K562 (cell line): ENCODE measurements at regions not wholly inside any gene's neighbourhood (a gene's known extent, or its start where the extent isn't known, plus 50 kb on each side); places are given as distances from the start of the nearest gene placed in this dataset.

ENCODE experiments used
- ATAC-seq: fragments of 200-7000 bp; cut with Tn5 transposase; 3 replicates; pipeline ENCODE4 v1.9.1; 2020; ENCODE audit warnings: moderate library complexity
- BruUV-seq: library from RNA; stranded (reverse); fragments of 400-500 nt; replicated peaks from 2 replicates; lab custom pipeline; 2021; lab: Mats Ljungman, UMichigan
- CTCF ChIA-PET: fragments of 300-600 bp; formaldehyde crosslinking; extraction: SDS; loops from one replicate; lab custom pipeline; 2021; ENCODE audit warnings: low intra/inter-chr PET ratio; lab: Yijun Ruan, JAX
- POLR2A ChIA-PET: fragments of 300-600, 350-650 bp; sonication (Branson Sonifier 250); formaldehyde crosslinking; extraction: SDS; loops from one replicate; lab custom pipeline; 2021; ENCODE audit warnings: antibody characterized with exemption, inconsistent platforms; lab: Yijun Ruan, JAX
- DNase-seq, 4 experiments: peaks; one replicate each; pipeline versions ENCODE4 v3.0.0 to v3.0.0-alpha.2; 2011 to 2018; ENCODE audit warnings: low spot score in 3 of 4, mixed read lengths in 3 of 4; ENCODE audit errors: extremely low read depth in 1 of 4
- FAIRE-seq: peaks from 2 replicates; lab custom pipeline; 2011; peaks lifted over from hg19 to GRCh38; lab: Jason Lieb, UNC
- H2AFZ ChIP-seq: 2 replicates; pipeline ENCODE4 v1.6.0; 2011; ENCODE audit warnings: low read depth, low read length, control low read depth, inconsistent platforms
- H3K27ac ChIP-seq: fragments of 200-600 bp; 3 replicates; pipeline ENCODE4 v1.8.0; 2011; ENCODE audit warnings: low read depth, mild to moderate bottlenecking, control low read depth, inconsistent platforms, low read length, moderate library complexity, mixed read lengths; ENCODE audit errors: extremely low read depth
- H3K27me3 ChIP-seq, 2 experiments: fragments of 300-600 bp in 1 of 2; 2 replicates in 1 of 2; 3 replicates in 1 of 2; pipeline versions ENCODE4 v1.6.0 to v1.8.0; 2011; ENCODE audit warnings: inconsistent platforms in 2 of 2, low read length in 2 of 2, mild to moderate bottlenecking in 1 of 2, mixed read lengths in 1 of 2, moderate library complexity in 1 of 2; ENCODE audit not compliant: control insufficient read depth in 2 of 2, insufficient read depth in 2 of 2
- H3K36me3 ChIP-seq: fragments of 300-600 bp; 3 replicates; pipeline ENCODE4 v1.8.0; 2011; ENCODE audit warnings: mild to moderate bottlenecking, low read length, inconsistent platforms; ENCODE audit not compliant: control insufficient read depth, insufficient read depth
- H3K4me1 ChIP-seq, 2 experiments: fragments of 200-600 bp in 1 of 2; replicated peaks in 1 of 2; 2 replicates in 1 of 2; 3 replicates in 1 of 2; pipeline versions ENCODE4 v1.5.1 to v1.8.0; 2011; ENCODE audit warnings: inconsistent platforms in 2 of 2, low read length in 2 of 2, mild to moderate bottlenecking in 1 of 2, mixed read lengths in 1 of 2, moderate library complexity in 1 of 2; ENCODE audit not compliant: control insufficient read depth in 2 of 2, insufficient read depth in 2 of 2
- H3K4me2 ChIP-seq: 2 replicates; pipeline ENCODE4 v1.6.1; 2011; ENCODE audit warnings: low read length, control low read depth, inconsistent platforms, mixed read lengths; ENCODE audit not compliant: insufficient read depth
- H3K4me3 ChIP-seq: fragments of 200-600 bp; sonication (generic), shearing (Covaris generic); 2 replicates; pipeline ENCODE4 v1.5.1; 2016; ENCODE audit warnings: control low read depth, inconsistent platforms
- H3K79me2 ChIP-seq: fragments of 200-600 bp; 3 replicates; pipeline ENCODE4 v1.8.0; 2011; ENCODE audit warnings: low read length, inconsistent platforms; ENCODE audit not compliant: control insufficient read depth, insufficient read depth
- H3K9ac ChIP-seq, 2 experiments: 2 replicates each; pipeline versions ENCODE4 v1.6.0 to v1.6.1; 2011; ENCODE audit warnings: low read depth in 2 of 2, low read length in 2 of 2, control low read depth in 1 of 2, inconsistent platforms in 1 of 2, mild to moderate bottlenecking in 1 of 2, mixed read lengths in 1 of 2; ENCODE audit not compliant: insufficient read depth in 1 of 2
- H3K9me1 ChIP-seq: one replicate; pipeline ENCODE4 v1.6.0; 2011; ENCODE audit warnings: inconsistent platforms, mild to moderate bottlenecking, low read length, moderate library complexity; ENCODE audit not compliant: control insufficient read depth, insufficient read depth
- H3K9me3 ChIP-seq: replicated peaks from 2 replicates; pipeline ENCODE4 v1.5.1; 2011; ENCODE audit warnings: low read depth, low read length, inconsistent platforms; ENCODE audit not compliant: control insufficient read depth, insufficient read depth
- H4K20me1 ChIP-seq: replicated peaks from 2 replicates; pipeline ENCODE4 v1.6.1; 2011; ENCODE audit warnings: low read length, inconsistent platforms, mixed read lengths; ENCODE audit not compliant: control insufficient read depth, insufficient read depth
- BDP1 ChIP-seq: IDR thresholded peaks from 3 replicates; pipeline ENCODE4 v1.6.1; 2011; ENCODE audit not compliant: insufficient read length, insufficient read depth
- BRD9 ChIP-seq: fragments of 450-650 bp; IDR thresholded peaks from 2 replicates; pipeline ENCODE4 v1.6.1; 2018; ENCODE audit warnings: low read depth; ENCODE audit not compliant: partially characterized antibody
- FOXK2 ChIP-seq, 2 experiments: fragments of 450-650 bp; IDR thresholded peaks in 1 of 2; conservative IDR thresholded peaks in 1 of 2; 2 replicates each; pipeline ENCODE4 v1.6.1; 2016; ENCODE audit warnings: low read depth in 2 of 2, mild to moderate bottlenecking in 1 of 2
- FUS ChIP-seq: fragments of 200-400 bp; formaldehyde crosslinking; optimal IDR thresholded peaks from 2 replicates; pipeline ENCODE3; 2017; ENCODE audit warnings: low read depth, low read length
- NFE2 ChIP-seq: IDR thresholded peaks from 2 replicates; pipeline ENCODE4 v1.6.1; 2014; ENCODE audit warnings: antibody characterized with exemption, low read depth
- NR3C1 ChIP-seq: sonication (generic); formaldehyde crosslinking; IDR thresholded peaks from 2 replicates; pipeline ENCODE4 v1.8.1; 2022; ENCODE audit warnings: missing genetic modification reagents
- NUFIP1 ChIP-seq: fragments of 450-650 bp; IDR thresholded peaks from 2 replicates; pipeline ENCODE4 v1.6.1; 2018; ENCODE audit not compliant: partially characterized antibody
- RBM17 ChIP-seq: fragments of 200-400 bp; formaldehyde crosslinking; IDR thresholded peaks from 2 replicates; pipeline ENCODE4 v1.6.1; 2017; ENCODE audit warnings: low read depth, mild to moderate bottlenecking, low read length, borderline replicate concordance
- SAFB2 ChIP-seq: fragments of 200-400 bp; formaldehyde crosslinking; IDR thresholded peaks from 2 replicates; pipeline ENCODE4 v1.6.1; 2018; ENCODE audit warnings: borderline replicate concordance, low read length, low read depth, moderate library complexity; ENCODE audit not compliant: severe bottlenecking
- SMAD1 ChIP-seq: fragments of 150-350 bp; IDR thresholded peaks from 2 replicates; pipeline ENCODE4 v1.6.1; 2014; ENCODE audit warnings: low read length, low read depth; ENCODE audit not compliant: partially characterized antibody
- SMC3 ChIP-seq: conservative IDR thresholded peaks from 2 replicates; pipeline ENCODE4 v1.6.1; 2011; ENCODE audit warnings: low read depth, low read length, improper control_type of control experiment; ENCODE audit not compliant: insufficient read depth
- ZFPM2 ChIP-seq: fragments of 250-450 bp; sonication (Bioruptor Pico); IDR thresholded peaks from 2 replicates; pipeline ENCODE4 v1.5.1; 2022; ENCODE audit warnings: mild to moderate bottlenecking
- in situ Hi-C: fragments of 300-500 bp; cut with MboI; formaldehyde crosslinking; loops from 4 replicates; pipeline ENCODE4 v1.15.0; 2018; ENCODE audit warnings: inconsistent platforms, mixed read lengths
- intact Hi-C: fragments of 100-400 bp; cut with micrococcal nuclease; formaldehyde crosslinking; loops from 2 replicates; pipeline ENCODE4 v1.14.2; 2022
- TF ChIP-seq, protein P1 (sequence below): fragments of 250-450 bp; sonication (Bioruptor Pico); IDR thresholded peaks from 2 replicates; pipeline ENCODE4 v1.8.0; 2022; ENCODE audit warnings: moderate library complexity, mild to moderate bottlenecking, inconsistent platforms
- TF ChIP-seq, protein P2 (sequence below): fragments of 200-800 bp; sonication (Bioruptor generic); IDR thresholded peaks from 2 replicates; pipeline ENCODE4 v1.6.1; 2016; ENCODE audit warnings: missing genetic modification characterization, missing compliant biosample characterization
- TF ChIP-seq, protein P3 (sequence below): fragments of 250-450 bp; sonication (Bioruptor Pico); IDR thresholded peaks from 2 replicates; pipeline ENCODE4 v1.5.0; 2020; ENCODE audit warnings: mild to moderate bottlenecking

DNA sequence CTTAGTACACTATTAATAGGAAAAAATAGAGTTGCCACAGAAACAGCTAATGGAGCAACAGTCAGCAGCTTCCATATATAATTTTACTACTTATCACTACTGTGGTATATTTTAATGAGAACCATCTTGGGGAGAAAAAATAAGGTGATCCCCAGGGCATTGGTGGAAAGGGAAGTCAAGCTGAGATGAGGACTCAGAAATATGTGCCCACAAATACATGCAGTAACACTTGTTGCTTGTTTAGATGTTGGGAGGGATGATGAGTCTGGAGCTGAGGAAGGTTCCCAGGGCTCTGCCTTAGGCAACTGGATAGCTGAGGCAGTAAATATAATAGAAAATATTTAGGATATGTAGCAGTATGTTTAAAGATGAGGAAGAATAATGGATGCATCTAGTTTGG is 280.1 kb upstream of the PDE4D start:
- Histone ChIP-seq H3K9me1 (no peaks in the 10 kb centered on the region), H3K4me3 (no peak overlapping the region), H3K9ac (no peak overlapping the region), H3K36me3 (no peaks in the 10 kb centered on the region), H3K27ac (no peak overlapping the region), H3K79me2 (no peaks in the 10 kb centered on the region), H3K4me2 (no peak overlapping the region), H4K20me1 (no peaks in the 10 kb centered on the region), H2AFZ (no peak overlapping the region), H3K9me3 (no peaks in the 10 kb centered on the region), H3K4me1 (no peaks in the 10 kb centered on the region), H3K27me3 (no peaks in the 10 kb centered on the region)
- ChIA-PET CTCF (no interaction called here), POLR2A (no interaction called here)
- no peak for DNase-seq
- FAIRE-seq = no peak
- TF ChIP-seq SMC3 (no peak), NFE2 (no peak), BRD9 (no peak), ZFPM2 (CRISPR knock-in tag) (no peak), NR3C1 (CRISPR knock-in tag) (no peak), NUFIP1 (no peak), BDP1 (no peak), FUS (no peak), RBM17 (no peak), FOXK2 (conservative IDR thresholded peaks at IDR 0.05 in 1 of 2, IDR thresholded peaks at IDR 0.05 in 1 of 2; ENCODE audit: low read depth in 2 of 2) (no peak), SMAD1 (no peak), SAFB2 (no peak)
- TF ChIP-seq, protein P1, sequence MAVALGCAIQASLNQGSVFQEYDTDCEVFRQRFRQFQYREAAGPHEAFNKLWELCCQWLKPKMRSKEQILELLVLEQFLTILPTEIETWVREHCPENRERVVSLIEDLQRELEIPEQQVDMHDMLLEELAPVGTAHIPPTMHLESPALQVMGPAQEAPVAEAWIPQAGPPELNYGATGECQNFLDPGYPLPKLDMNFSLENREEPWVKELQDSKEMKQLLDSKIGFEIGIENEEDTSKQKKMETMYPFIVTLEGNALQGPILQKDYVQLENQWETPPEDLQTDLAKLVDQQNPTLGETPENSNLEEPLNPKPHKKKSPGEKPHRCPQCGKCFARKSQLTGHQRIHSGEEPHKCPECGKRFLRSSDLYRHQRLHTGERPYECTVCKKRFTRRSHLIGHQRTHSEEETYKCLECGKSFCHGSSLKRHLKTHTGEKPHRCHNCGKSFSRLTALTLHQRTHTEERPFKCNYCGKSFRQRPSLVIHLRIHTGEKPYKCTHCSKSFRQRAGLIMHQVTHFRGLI (CRISPR knock-in tag) = no peak
- TF ChIP-seq, protein P2, sequence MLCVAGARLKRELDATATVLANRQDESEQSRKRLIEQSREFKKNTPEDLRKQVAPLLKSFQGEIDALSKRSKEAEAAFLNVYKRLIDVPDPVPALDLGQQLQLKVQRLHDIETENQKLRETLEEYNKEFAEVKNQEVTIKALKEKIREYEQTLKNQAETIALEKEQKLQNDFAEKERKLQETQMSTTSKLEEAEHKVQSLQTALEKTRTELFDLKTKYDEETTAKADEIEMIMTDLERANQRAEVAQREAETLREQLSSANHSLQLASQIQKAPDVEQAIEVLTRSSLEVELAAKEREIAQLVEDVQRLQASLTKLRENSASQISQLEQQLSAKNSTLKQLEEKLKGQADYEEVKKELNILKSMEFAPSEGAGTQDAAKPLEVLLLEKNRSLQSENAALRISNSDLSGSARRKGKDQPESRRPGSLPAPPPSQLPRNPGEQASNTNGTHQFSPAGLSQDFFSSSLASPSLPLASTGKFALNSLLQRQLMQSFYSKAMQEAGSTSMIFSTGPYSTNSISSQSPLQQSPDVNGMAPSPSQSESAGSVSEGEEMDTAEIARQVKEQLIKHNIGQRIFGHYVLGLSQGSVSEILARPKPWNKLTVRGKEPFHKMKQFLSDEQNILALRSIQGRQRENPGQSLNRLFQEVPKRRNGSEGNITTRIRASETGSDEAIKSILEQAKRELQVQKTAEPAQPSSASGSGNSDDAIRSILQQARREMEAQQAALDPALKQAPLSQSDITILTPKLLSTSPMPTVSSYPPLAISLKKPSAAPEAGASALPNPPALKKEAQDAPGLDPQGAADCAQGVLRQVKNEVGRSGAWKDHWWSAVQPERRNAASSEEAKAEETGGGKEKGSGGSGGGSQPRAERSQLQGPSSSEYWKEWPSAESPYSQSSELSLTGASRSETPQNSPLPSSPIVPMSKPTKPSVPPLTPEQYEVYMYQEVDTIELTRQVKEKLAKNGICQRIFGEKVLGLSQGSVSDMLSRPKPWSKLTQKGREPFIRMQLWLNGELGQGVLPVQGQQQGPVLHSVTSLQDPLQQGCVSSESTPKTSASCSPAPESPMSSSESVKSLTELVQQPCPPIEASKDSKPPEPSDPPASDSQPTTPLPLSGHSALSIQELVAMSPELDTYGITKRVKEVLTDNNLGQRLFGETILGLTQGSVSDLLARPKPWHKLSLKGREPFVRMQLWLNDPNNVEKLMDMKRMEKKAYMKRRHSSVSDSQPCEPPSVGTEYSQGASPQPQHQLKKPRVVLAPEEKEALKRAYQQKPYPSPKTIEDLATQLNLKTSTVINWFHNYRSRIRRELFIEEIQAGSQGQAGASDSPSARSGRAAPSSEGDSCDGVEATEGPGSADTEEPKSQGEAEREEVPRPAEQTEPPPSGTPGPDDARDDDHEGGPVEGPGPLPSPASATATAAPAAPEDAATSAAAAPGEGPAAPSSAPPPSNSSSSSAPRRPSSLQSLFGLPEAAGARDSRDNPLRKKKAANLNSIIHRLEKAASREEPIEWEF = no peak
- TF ChIP-seq, protein P3, sequence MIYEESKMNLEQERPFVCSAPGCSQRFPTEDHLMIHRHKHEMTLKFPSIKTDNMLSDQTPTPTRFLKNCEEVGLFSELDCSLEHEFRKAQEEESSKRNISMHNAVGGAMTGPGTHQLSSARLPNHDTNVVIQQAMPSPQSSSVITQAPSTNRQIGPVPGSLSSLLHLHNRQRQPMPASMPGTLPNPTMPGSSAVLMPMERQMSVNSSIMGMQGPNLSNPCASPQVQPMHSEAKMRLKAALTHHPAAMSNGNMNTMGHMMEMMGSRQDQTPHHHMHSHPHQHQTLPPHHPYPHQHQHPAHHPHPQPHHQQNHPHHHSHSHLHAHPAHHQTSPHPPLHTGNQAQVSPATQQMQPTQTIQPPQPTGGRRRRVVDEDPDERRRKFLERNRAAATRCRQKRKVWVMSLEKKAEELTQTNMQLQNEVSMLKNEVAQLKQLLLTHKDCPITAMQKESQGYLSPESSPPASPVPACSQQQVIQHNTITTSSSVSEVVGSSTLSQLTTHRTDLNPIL (CRISPR knock-in tag) = no peak
- BruUV-seq = no TSS peak
- no peak for ATAC-seq
- intact Hi-C loops = no loop called here
- in situ Hi-C loops = no loop called here
